ENCODE measurements at regions not wholly inside any gene's neighbourhood (a gene's known extent, or its start where the extent isn't known, plus 50 kb on each side); places are given as distances from the start of the nearest gene placed in this dataset.
A peak's percentile ranks its signal among the peaks of the same experiment; 100 is the strongest.
"Not testable (repeated sequence)": the region's sequence is repeated elsewhere in the genome, so short reads cannot be mapped to it uniquely, and the experiment has no call there.

GRCh38 chr14:21941885-21942284, 268.3 kb upstream of the OR4E1 start:
- no peak for DNase-seq

DNA sequence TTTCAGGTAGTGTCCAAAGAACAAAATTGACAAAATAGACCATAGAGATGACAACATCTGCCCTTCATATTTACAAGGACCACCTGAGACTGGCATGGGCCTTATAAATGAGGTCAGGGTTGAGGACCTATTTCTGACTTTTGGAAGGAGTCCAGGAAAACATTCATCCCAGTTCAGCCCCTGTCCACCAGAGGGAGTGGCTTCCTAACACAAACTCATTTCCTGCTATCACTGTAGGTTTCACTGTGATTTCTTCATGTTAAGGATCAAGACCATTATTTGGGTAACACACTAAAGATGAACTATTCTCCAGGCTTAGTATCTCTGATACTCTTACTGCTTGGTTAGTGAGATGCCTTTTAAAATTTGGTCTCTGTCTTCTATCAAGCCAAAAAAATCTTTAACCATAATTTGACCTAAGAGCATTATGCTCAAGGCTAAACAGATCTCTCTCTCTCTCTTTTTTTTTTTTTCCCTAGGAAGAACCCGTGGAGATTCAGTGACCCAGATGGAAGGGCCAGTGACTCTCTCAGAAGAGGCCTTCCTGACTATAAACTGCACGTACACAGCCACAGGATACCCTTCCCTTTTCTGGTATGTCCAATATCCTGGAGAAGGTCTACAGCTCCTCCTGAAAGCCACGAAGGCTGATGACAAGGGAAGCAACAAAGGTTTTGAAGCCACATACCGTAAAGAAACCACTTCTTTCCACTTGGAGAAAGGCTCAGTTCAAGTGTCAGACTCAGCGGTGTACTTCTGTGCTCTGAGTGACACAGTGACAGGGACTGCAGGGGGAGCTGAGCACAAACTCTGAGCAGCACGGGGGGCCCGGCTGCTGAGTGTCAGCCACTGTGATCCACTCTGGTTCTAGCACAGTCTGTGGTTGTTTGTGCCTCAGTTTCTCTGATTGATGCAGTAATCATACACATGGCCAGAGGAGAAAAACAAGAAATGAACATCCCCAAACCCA, 267.6 kb upstream of the OR4E1 start:
- DNase-seq, result no peak

DNA sequence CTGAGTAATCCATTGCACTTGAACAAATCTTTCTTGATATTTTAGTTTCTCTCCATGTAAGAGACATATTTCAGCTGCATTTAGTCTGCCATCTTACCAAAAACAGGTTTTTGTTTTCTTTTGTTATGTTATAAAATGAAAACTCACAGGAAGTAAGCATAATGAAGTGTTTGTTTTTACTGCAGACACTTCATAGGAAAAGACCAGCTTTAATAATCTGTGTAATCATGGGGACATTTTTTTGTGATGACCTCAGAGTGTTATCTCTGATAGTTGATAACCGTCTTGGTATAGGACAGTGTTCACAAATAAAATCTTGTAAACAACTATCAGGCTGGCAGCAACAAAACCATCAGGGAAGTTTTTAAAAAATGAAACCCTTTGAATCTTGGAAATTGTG, 266.2 kb upstream of the OR4E1 start:
- DNase-seq, result no peak

DNA sequence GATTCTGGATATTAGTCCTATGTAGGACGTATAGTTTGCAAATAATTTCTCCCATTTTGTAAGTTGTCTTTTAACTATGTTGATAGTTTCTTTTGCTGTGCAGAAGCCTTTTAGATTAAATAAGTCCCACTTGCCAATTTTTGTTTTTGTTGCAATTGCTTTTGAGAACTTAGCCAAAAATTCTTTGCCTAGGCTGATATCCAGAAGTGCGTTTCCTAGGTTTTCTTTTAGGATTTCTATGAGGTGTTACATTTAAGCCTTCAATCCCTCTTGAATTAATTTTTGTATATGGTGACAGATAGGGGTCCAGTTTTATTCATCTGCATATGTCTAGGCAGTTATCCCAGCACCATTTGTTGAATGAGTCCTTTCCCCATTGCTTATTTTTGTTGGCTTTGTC, 264.4 kb upstream of the OR4E1 start:
- no peak for DNase-seq

GRCh38 chr14:21933681-21934080, 260.1 kb upstream of the OR4E1 start:
- no peak for DNase-seq

- no peak for DNase-seq
Measured at GRCh38 chr14:21924479-21924878, 250.9 kb upstream of the OR4E1 start.

- no peak for DNase-seq
Measured at GRCh38 chr14:21923820-21924219, 250.2 kb upstream of the OR4E1 start.

- no peak for DNase-seq
Measured at GRCh38 chr14:21921453-21921852, 247.8 kb upstream of the OR4E1 start.

DNA sequence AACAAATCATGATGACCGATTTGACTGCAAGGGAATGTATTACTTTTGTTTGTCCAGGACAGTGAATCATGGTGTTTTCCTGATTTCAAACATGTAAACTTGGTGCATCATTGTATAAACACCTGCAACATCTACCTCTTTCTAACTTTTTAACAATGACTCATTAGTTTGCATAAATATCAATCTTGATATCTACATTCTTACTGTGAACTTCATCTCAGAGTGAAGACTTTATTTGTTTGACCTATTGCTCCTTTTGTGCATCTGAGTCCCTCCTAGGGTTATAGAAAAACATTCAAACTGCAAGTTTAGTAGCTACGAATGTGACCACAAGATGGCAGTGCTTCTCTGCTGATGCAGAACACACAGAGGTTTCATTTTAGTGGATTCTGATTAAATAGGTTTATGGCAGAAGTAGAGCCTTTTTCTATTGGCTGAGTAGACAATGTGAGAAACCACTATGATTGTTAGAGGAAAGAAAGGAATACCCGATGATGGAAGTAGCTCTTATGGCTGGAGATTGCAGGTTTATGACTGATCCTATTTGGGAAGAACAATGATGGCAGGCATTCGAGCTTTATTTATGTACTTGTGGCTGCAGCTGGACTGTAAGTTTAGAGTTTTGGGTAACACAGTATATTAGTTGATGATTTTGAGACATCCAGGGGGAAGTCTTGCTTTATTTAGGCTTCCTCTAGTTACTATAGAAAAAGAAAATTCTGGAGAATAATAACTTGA, 244.2 kb upstream of the OR4E1 start:
- DNase-seq, result peak; percentile 16

DNA sequence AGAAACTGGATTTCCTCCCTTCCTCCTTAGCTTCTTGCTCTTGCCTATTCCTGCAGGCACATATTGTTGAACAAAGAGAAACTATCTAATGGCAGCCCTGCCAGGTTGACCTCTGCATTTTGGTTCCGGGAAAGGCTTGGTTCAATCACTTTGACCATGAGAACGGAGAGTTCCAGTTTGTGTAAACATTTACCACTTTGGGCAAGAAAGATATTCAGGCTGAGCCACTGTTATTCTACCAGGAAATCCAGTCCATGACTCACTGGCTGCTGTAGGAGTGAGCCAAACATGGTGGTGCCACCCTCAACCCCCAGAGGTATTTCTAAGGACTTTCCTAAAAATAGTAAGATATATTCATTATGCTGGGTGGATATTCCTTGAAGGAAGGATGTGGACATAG, 242.2 kb upstream of the OR4E1 start:
- no peak for DNase-seq

GRCh38 chr14:21913759-21914158, 240.1 kb upstream of the OR4E1 start:
- peak; percentile 15 for DNase-seq

- no peak for DNase-seq
Measured at GRCh38 chr14:21912367-21912766, 238.7 kb upstream of the OR4E1 start.

GRCh38 chr14:21911877-21912276, 238.3 kb upstream of the OR4E1 start:
- DNase-seq, result no peak

DNA sequence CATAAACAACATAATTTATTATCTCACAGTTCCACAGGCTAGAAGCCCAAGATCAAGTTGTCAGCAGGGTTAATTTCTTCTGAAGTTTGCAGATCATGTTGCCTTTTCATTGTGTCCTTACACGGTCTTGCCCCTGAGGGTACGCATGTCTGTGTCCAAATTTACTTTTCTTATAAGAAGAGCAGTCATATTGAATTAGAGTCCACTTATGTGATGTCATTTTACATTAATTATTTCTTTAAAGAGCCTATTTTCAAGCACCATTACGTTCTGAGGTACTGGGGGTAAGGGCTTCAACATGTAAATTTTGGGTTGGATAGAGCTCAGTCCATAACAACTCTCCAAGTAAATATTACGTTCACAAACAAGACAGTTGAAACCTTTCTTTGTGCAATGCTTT, 236.6 kb upstream of the OR4E1 start:
- no peak for DNase-seq

DNA sequence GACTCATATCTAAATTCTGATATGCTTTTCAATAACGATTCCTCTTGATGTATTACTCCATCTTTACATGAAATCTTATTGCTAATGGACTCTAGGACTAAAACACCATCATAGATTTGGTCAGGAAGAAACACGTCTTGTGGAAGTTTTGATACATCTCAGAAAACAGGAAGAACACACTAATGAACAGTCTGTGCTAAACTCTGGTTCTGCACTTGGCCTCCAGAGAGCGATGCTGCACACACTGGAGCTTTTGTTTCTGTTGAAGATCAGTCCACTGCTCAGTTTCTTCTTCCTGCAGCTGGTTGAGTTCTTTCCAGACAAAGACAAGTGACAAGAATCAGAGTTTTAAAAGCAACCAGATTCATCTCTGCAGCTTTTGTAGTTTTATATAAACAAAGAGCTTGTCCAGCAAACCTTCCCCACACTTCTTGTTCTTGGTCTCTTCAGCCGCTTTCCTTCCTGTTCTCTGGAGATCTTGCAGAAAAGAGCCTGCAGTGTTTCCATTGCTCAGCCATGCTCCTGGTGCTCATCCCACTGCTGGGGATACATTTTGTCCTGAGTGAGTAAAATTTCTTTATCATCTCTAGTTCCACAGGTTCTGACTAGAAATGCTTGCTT, 229.1 kb upstream of the OR4E1 start:
- DNase-seq, result no peak

GRCh38 chr14:21894898-21895194, 221.2 kb upstream of the OR4E1 start:
- DNase-seq, result not testable (repeated sequence)

GRCh38 chr14:21894003-21894897, 220.6 kb upstream of the OR4E1 start:
- no peak for DNase-seq

DNA sequence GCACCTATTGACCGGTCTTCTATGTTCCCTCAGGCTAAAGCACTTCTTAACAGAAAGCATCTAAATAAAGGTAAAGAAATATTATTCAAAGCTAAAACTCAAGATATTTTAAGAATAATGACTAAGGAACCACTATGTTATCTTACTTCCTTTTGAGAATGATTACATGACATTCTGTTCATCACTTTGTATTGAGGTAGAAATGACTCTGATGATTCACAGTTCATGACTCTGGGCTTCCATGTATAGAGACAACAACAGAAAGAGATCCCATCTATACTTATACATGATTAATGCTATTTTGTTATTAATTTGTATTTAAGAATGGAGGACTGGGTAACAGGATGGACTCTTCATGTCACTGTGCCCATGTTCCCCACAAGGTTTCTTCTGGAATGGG, 218.3 kb upstream of the OR4E1 start:
- DNase-seq, result no peak

GRCh38 chr14:21884995-21885394, 211.4 kb upstream of the OR4E1 start:
- DNase-seq, result no peak

- no peak for DNase-seq
Measured at GRCh38 chr14:21882226-21882625, 208.6 kb upstream of the OR4E1 start.

DNA sequence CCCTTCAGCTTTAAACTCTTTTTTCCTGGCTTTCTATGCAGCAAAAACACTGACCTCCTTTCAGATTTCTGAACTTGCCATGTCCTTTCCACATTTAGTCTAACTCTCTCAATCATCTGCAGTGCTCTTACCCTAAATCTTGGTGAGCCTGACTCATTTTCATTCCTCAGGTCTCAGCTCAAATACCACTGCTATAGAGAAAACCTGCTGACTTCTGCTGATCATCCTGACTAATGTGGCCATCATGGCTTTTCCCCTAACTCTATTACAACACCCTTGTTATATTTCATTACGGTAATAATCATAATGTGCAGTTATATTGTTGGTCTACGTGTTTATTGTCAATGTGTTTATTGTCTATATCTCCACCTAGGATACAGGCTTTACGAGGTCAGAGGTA, 207.3 kb upstream of the OR4E1 start:
- no peak for DNase-seq

DNA sequence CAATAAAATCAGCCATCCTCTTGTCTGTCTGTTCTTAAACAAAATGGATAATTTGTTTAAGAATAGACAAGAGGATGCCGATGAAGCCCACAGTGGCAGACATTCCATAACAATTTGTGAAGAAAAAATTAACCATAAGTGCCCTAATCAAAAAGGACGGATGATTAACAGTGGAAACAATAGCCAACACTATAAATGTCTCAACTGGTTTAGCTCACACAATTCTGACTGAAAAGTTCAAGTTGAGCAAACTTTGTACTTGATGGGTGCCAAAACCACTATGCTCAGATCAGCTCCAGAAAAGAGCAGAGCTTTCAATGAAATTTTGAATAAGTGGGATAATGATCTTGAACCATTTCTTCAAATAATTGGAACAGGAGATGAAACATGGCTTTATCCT, 202.2 kb upstream of the OR4E1 start:
- DNase-seq, result no peak

- DNase-seq, result no peak
Measured at GRCh38 chr14:21874946-21875345, 201.3 kb upstream of the OR4E1 start.
